Mesothelial cell of epicardium (in vitro differentiated cells): ENCODE measurements at regions not wholly inside any gene's neighbourhood (a gene's known extent, or its start where the extent isn't known, plus 50 kb on each side); places are given as distances from the start of the nearest gene placed in this dataset.

Experiments
- DNase-seq, 2 experiments: peaks; one replicate each; pipeline ENCODE4 v3.0.0; 2021; ENCODE audit warnings: low spot score in 2 of 2; ENCODE audit not compliant: unreplicated experiment in 2 of 2
- H3K27ac Mint-ChIP-seq: 2 replicates; pipeline ENCODE4 v1.8.0; 2021; ENCODE audit warnings: mixed read lengths
- H3K27me3 Mint-ChIP-seq: 2 replicates; pipeline ENCODE4 v1.8.0; 2021; ENCODE audit warnings: low read depth, mixed read lengths
- H3K36me3 Mint-ChIP-seq: 2 replicates; pipeline ENCODE4 v1.8.0; 2021; ENCODE audit warnings: mixed read lengths
- H3K4me1 Mint-ChIP-seq: 2 replicates; pipeline ENCODE4 v1.8.0; 2021; ENCODE audit warnings: mixed read lengths
- H3K4me3 Mint-ChIP-seq: 2 replicates; pipeline ENCODE4 v1.8.0; 2021; ENCODE audit warnings: mild to moderate bottlenecking, moderate library complexity, mixed read lengths
- H3K9me3 Mint-ChIP-seq: 2 replicates; pipeline ENCODE4 v1.8.0; 2021; ENCODE audit warnings: mixed read lengths
- TF ChIP-seq, protein P1 (sequence below): fragments of 200-600 bp; sonication (generic); IDR thresholded peaks from one replicate; pipeline ENCODE4 v1.5.0; 2021; ENCODE audit warnings: antibody characterized with exemption; ENCODE audit not compliant: unreplicated experiment

DNA sequence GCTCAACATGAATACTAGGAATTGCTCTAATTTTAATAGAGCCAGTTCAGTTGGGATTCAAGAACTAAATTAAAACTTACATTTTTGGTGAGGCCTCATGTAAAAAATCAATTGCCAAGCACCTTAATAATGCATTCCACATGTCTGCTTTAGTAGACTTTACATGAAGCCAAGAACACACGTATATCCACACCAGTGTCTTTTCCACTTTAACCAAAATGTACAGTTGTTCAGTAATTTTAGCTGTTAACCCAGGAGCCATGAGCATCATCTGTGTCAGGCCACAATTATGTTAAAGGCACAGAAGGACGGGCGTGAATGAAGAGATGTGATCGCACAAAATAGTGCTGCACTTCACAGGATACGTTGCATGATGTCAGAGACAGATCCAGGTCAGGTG, 136.7 kb downstream of the TLR5 start:
- TF ChIP-seq, protein P1, sequence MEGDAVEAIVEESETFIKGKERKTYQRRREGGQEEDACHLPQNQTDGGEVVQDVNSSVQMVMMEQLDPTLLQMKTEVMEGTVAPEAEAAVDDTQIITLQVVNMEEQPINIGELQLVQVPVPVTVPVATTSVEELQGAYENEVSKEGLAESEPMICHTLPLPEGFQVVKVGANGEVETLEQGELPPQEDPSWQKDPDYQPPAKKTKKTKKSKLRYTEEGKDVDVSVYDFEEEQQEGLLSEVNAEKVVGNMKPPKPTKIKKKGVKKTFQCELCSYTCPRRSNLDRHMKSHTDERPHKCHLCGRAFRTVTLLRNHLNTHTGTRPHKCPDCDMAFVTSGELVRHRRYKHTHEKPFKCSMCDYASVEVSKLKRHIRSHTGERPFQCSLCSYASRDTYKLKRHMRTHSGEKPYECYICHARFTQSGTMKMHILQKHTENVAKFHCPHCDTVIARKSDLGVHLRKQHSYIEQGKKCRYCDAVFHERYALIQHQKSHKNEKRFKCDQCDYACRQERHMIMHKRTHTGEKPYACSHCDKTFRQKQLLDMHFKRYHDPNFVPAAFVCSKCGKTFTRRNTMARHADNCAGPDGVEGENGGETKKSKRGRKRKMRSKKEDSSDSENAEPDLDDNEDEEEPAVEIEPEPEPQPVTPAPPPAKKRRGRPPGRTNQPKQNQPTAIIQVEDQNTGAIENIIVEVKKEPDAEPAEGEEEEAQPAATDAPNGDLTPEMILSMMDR, result no peak
- H3K27ac Mint-ChIP-seq, result peak overlapping the region; percentile 21
- no peaks in the 10 kb centered on the region for H3K9me3 Mint-ChIP-seq
- peaks cover 33% of the 10 kb centered on the region for H3K4me1 Mint-ChIP-seq
- H3K4me3 Mint-ChIP-seq, result no peak overlapping the region
- H3K27me3 Mint-ChIP-seq, result no peaks in the 10 kb centered on the region
- peaks cover 51% of the 10 kb centered on the region for H3K36me3 Mint-ChIP-seq
- DNase-seq, result no peak

DNA sequence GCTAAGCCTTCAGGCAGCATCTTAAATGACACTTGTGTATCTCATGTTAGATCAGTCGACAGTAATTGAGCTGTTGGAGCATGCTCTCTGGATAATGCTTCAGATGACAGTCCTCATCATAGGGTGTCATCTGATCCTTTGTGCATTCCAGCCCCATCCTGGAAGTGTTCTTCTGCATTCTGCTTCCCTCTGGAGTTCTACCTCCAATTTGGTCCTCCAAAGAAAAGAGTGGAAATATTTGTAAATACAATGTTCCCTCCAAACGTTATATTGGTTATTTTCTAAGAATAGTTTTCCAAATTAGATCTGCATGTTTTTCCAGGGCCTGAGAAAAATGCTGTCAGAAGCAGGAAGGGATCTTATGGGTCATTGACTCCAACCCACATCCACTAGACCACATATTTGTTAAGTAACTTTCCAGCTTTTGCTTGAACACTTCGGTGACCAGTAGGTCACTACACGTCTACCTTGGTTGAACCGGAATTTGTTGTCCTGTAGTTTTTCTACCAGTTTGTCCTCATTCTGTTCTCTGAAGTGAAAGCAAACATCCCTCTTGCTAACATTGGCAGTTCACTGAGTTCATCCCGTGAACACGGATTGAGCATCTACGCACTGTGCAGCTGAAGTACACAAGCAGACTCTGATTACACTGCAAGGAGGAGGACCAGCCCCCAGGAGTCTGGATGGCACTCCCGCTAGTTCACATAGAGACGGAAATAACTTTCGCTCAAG, 136.0 kb downstream of the TLR5 start:
- Mint-ChIP-seq H3K9me3 (no peaks in the 10 kb centered on the region), H3K36me3 (peaks cover 46% of the 10 kb centered on the region), H3K27me3 (no peaks in the 10 kb centered on the region), H3K4me1 (peaks cover 35% of the 10 kb centered on the region), H3K27ac (peak overlapping the region; percentile 90), H3K4me3 (no peak overlapping the region)
- DNase-seq, result no peak
- TF ChIP-seq, protein P1, result no peak

DNA sequence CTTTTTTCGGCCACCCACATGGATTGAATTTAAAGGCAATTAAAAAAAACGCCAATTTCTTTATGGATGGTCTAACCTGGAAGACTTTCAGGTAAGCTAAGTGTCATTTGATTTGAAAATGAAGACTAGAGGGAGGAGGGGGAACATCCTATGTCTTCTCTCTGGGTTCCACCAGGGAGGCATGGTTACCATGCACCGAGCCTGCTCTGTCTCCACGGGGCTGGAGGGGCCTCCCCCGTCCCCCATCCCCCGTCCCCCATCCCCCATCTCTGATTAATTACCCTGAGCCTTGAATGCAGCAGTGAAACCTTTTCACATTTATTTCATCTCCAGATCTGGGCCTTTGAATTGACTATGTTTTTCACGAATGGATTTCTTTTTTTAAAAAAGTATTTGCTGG, 135.1 kb downstream of the TLR5 start:
- no peak for DNase-seq
- Mint-ChIP-seq H3K4me3 (no peak overlapping the region), H3K4me1 (peaks cover 42% of the 10 kb centered on the region), H3K27me3 (no peaks in the 10 kb centered on the region), H3K36me3 (peaks cover 38% of the 10 kb centered on the region), H3K9me3 (no peaks in the 10 kb centered on the region), H3K27ac (no peak overlapping the region)
- TF ChIP-seq, protein P1, result no peak

DNA sequence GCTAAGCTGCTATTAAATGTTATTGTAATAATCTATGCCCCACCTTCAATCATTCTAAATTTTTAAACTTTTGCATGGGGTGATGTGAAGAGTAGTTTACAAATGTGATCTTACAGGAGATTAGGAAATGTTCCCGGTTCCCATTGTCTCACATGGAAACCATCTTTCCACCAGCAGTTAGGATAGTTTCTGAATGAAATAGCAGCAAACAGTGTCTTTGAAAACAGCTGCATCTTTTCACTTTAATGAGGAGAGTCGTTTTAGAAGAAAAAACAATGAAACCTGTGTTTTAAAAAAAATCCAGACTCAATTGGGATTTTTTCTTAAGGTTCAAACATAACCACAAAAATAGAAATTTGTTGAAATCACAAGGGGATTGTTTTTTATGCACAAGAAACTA, 134.2 kb downstream of the TLR5 start:
- Mint-ChIP-seq H3K27me3 (no peaks in the 10 kb centered on the region), H3K4me3 (no peak overlapping the region), H3K4me1 (peaks cover 49% of the 10 kb centered on the region), H3K9me3 (no peaks in the 10 kb centered on the region), H3K36me3 (peaks cover 30% of the 10 kb centered on the region), H3K27ac (peak overlapping the region; percentile 15)
- no peak for DNase-seq
- TF ChIP-seq, protein P1, result no peak

DNA sequence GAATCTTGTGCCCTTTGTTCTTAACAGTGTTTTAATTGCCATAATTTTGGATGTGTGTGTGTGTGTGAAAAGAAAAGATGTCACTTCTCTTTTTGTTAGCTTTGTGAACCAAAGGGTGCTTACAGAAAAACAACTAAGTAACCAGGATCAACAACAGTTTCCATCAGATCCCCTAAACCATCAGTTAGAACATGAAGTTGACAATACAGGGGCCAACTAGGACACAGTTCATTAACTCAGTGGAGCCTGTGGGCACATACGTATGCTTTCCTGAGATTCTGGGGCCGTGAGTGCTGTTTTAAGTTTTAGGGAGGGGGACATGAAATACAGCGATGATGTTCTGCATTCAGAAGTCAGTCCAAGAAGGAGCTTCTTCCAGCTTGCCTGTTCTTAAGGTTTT, 133.6 kb downstream of the TLR5 start:
- no peak for DNase-seq
- H3K36me3 Mint-ChIP-seq, result peaks cover 27% of the 10 kb centered on the region
- H3K4me3 Mint-ChIP-seq, result no peak overlapping the region
- H3K27me3 Mint-ChIP-seq, result no peaks in the 10 kb centered on the region
- H3K27ac Mint-ChIP-seq, result no peak overlapping the region
- H3K9me3 Mint-ChIP-seq, result no peaks in the 10 kb centered on the region
- TF ChIP-seq, protein P1, result no peak
- peaks cover 52% of the 10 kb centered on the region for H3K4me1 Mint-ChIP-seq
